Spinal cord (tissue), 9 donors: ENCODE measurements at regions not wholly inside any gene's neighbourhood (a gene's known extent, or its start where the extent isn't known, plus 50 kb on each side); places are given as distances from the start of the nearest gene placed in this dataset.

Experiments
- DNase-seq, 6 donors: peaks; one replicate each; pipeline versions ENCODE4 v3.0.0 to v3.0.0-alpha.2; 2013 to 2015; ENCODE audit warnings: low spot score in 6 of 6, low read depth in 4 of 6
- H3K27ac ChIP-seq: one replicate; pipeline ENCODE4 v1.5.1; 2013; ENCODE audit warnings: low read depth, low read length, control low read depth
- H3K27me3 ChIP-seq: one replicate; pipeline ENCODE4 v1.6.1; 2013; ENCODE audit warnings: low read length; ENCODE audit not compliant: control insufficient read depth, insufficient read depth
- H3K36me3 ChIP-seq: one replicate; pipeline ENCODE4 v1.6.1; 2013; ENCODE audit warnings: low read length; ENCODE audit not compliant: control insufficient read depth, insufficient read depth
- H3K4me1 ChIP-seq: one replicate; pipeline ENCODE4 v1.6.1; 2013; ENCODE audit warnings: low read length; ENCODE audit not compliant: control insufficient read depth, insufficient read depth
- H3K4me3 ChIP-seq: one replicate; pipeline ENCODE4 v1.5.1; 2013; ENCODE audit warnings: low read depth, low read length, control low read depth
- H3K9me3 ChIP-seq: one replicate; pipeline ENCODE4 v1.6.1; 2013; ENCODE audit warnings: low read length; ENCODE audit not compliant: control insufficient read depth, insufficient read depth
- WGBS: methylation state at CpG from one replicate; pipeline ENCODE4 v1.1.5; 2013; ENCODE audit warnings: missing lambda C conversion rate; ENCODE audit not compliant: insufficient coverage; 5-methylcytosine and 5-hydroxymethylcytosine counted together
- donor health status: healthy.

- H3K4me1 ChIP-seq, result no peaks in the 10 kb centered on the region
- 84% methylated on average over 8 of the region's 8 CpGs for WGBS
- no peak overlapping the region for H3K27ac ChIP-seq
- no peaks in the 10 kb centered on the region for H3K27me3 ChIP-seq
- H3K9me3 ChIP-seq, result no peaks in the 10 kb centered on the region
- DNase-seq, result no peak
- no peaks in the 10 kb centered on the region for H3K36me3 ChIP-seq
- no peak overlapping the region for H3K4me3 ChIP-seq
Measured at GRCh38 chr18:77714716-77715115, 465.1 kb downstream of the GALR1 start.

GRCh38 chr18:77716282-77716681, 466.6 kb downstream of the GALR1 start:
- DNase-seq, result no peak
- no peak overlapping the region for H3K27ac ChIP-seq
- 68% methylated on average over 3 of the region's 5 CpGs for WGBS

GRCh38 chr18:77733292-77733903, 483.8 kb downstream of the GALR1 start:
- Histone ChIP-seq H3K27me3 (no peaks in the 10 kb centered on the region), H3K27ac (no peak overlapping the region), H3K4me1 (no peaks in the 10 kb centered on the region), H3K36me3 (no peaks in the 10 kb centered on the region), H3K4me3 (no peak overlapping the region), H3K9me3 (no peaks in the 10 kb centered on the region)
- 86% methylated on average over 17 of the region's 19 CpGs for WGBS
- DNase-seq, result no peak

More at GRCh38 chr18:77716282-77716681, 466.6 kb downstream of the GALR1 start:
- Histone ChIP-seq H3K27me3 (no peaks in the 10 kb centered on the region), H3K4me3 (no peak overlapping the region), H3K36me3 (no peaks in the 10 kb centered on the region), H3K9me3 (no peaks in the 10 kb centered on the region), H3K4me1 (no peaks in the 10 kb centered on the region)

GRCh38 chr18:77736842-77737241, 487.2 kb downstream of the GALR1 start:
- WGBS, result 73% methylated on average over 3 of the region's 4 CpGs
- Histone ChIP-seq H3K27ac (no peak overlapping the region), H3K27me3 (no peaks in the 10 kb centered on the region), H3K4me3 (no peak overlapping the region), H3K4me1 (no peaks in the 10 kb centered on the region), H3K9me3 (no peaks in the 10 kb centered on the region), H3K36me3 (no peaks in the 10 kb centered on the region)
- DNase-seq, result no peak

GRCh38 chr18:77737405-77737804, 487.8 kb downstream of the GALR1 start:
- WGBS, result 58% methylated on average over 7 of the region's 7 CpGs
- Histone ChIP-seq H3K27ac (no peak overlapping the region), H3K9me3 (no peaks in the 10 kb centered on the region), H3K4me1 (no peaks in the 10 kb centered on the region), H3K4me3 (no peak overlapping the region), H3K36me3 (no peaks in the 10 kb centered on the region), H3K27me3 (no peaks in the 10 kb centered on the region)
- DNase-seq, result no peak

- Histone ChIP-seq H3K27me3 (peaks cover 2% of the 10 kb centered on the region), H3K36me3 (no peaks in the 10 kb centered on the region), H3K9me3 (no peaks in the 10 kb centered on the region), H3K27ac (no peak overlapping the region), H3K4me3 (no peak overlapping the region), H3K4me1 (no peaks in the 10 kb centered on the region)
- WGBS, result no CpG with 5 or more reads among the region's 6 CpGs
- DNase-seq, result peak in 2 of 6 donors; percentile 24 to 77
Measured at GRCh38 chr18:77749089-77749488, 499.4 kb downstream of the GALR1 start.

- 73% methylated on average over 6 of the region's 7 CpGs for WGBS
- Histone ChIP-seq H3K36me3 (no peaks in the 10 kb centered on the region), H3K27ac (no peak overlapping the region), H3K4me3 (no peak overlapping the region), H3K9me3 (no peaks in the 10 kb centered on the region), H3K27me3 (peaks cover 2% of the 10 kb centered on the region), H3K4me1 (no peaks in the 10 kb centered on the region)
- DNase-seq, result no peak
Measured at GRCh38 chr18:77750006-77750405, 500.4 kb downstream of the GALR1 start.

GRCh38 chr18:77754475-77755044, 504.9 kb downstream of the GALR1 start:
- 57% methylated on average over 4 of the region's 7 CpGs for WGBS
- Histone ChIP-seq H3K4me1 (no peaks in the 10 kb centered on the region), H3K27me3 (peaks cover 2% of the 10 kb centered on the region), H3K9me3 (no peaks in the 10 kb centered on the region), H3K36me3 (no peaks in the 10 kb centered on the region), H3K4me3 (no peak overlapping the region), H3K27ac (no peak overlapping the region)
- DNase-seq, result no peak

GRCh38 chr18:77755187-77755586, 505.5 kb downstream of the GALR1 start:
- peak in 1 of 6 donors; percentile 45 for DNase-seq
- Histone ChIP-seq H3K4me3 (no peak overlapping the region), H3K9me3 (no peaks in the 10 kb centered on the region), H3K27ac (no peak overlapping the region), H3K4me1 (no peaks in the 10 kb centered on the region), H3K27me3 (no peaks in the 10 kb centered on the region), H3K36me3 (no peaks in the 10 kb centered on the region)
- 79% methylated on average over 2 of the region's 6 CpGs for WGBS

- no peaks in the 10 kb centered on the region for H3K27me3 ChIP-seq
- no peaks in the 10 kb centered on the region for H3K9me3 ChIP-seq
- H3K36me3 ChIP-seq, result no peaks in the 10 kb centered on the region
- no peak overlapping the region for H3K4me3 ChIP-seq
- no peak overlapping the region for H3K27ac ChIP-seq
- no peak for DNase-seq
- H3K4me1 ChIP-seq, result peaks cover 3% of the 10 kb centered on the region
Measured at GRCh38 chr18:77761332-77761731, 511.7 kb downstream of the GALR1 start.
